H1 (cell line): ENCODE measurements at regions not wholly inside any gene's neighbourhood (a gene's known extent, or its start where the extent isn't known, plus 50 kb on each side); places are given as distances from the start of the nearest gene placed in this dataset.

Source experiments
- CTCF ChIA-PET: fragments of 300-600 bp; sonication (Branson Sonifier 250); formaldehyde crosslinking; loops from one replicate; lab custom pipeline; 2021; ENCODE audit not compliant: partially characterized antibody; lab: Charles Lee
- POLR2A ChIA-PET: fragments of 300-600 bp; sonication (Branson Sonifier 250); formaldehyde crosslinking; loops from one replicate; lab custom pipeline; 2021; ENCODE audit warnings: inconsistent platforms; ENCODE audit not compliant: partially characterized antibody; lab: Charles Lee
- DNase-seq, 2 experiments: peaks; one replicate each; pipeline versions ENCODE4 v3.0.0 to v3.0.0-alpha.2; 2010 to 2022; ENCODE audit warnings: low spot score in 2 of 2, low read depth in 1 of 2, mixed read lengths in 1 of 2
- FAIRE-seq: peaks from 2 replicates; lab custom pipeline; 2011; peaks lifted over from hg19 to GRCh38; lab: Jason Lieb, UNC
- H2AFZ ChIP-seq: 2 replicates; pipeline ENCODE4 v1.8.1; 2012; ENCODE audit warnings: low read length, inconsistent platforms
- H2AK5ac ChIP-seq: 2 replicates; pipeline ENCODE4 v1.6.1; 2013; ENCODE audit warnings: low read depth, low read length
- H2BK120ac ChIP-seq: replicated peaks from 2 replicates; pipeline ENCODE3; 2013; ENCODE audit warnings: low read depth, low read length, inconsistent platforms
- H2BK12ac ChIP-seq: 2 replicates; pipeline ENCODE4 v1.6.1; 2013; ENCODE audit warnings: low read depth, low read length
- H2BK15ac ChIP-seq: 2 replicates; pipeline ENCODE4 v1.6.1; 2013; ENCODE audit warnings: low read length
- H2BK20ac ChIP-seq: 2 replicates; pipeline ENCODE4 v1.6.1; 2013; ENCODE audit warnings: low read length
- H2BK5ac ChIP-seq: 2 replicates; pipeline ENCODE4 v1.6.1; 2013; ENCODE audit warnings: low read depth, low read length
- H3K14ac ChIP-seq: 2 replicates; pipeline ENCODE4 v1.6.1; 2013; ENCODE audit warnings: inconsistent platforms; ENCODE audit not compliant: insufficient read length
- H3K18ac ChIP-seq: 2 replicates; pipeline ENCODE4 v1.6.1; 2013; ENCODE audit warnings: low read length; ENCODE audit errors: extremely low read depth
- H3K23ac ChIP-seq: 2 replicates; pipeline ENCODE4 v1.6.1; 2013; ENCODE audit warnings: inconsistent platforms; ENCODE audit not compliant: insufficient read length
- H3K23me2 ChIP-seq: 2 replicates; pipeline ENCODE4 v1.6.1; 2013; ENCODE audit warnings: low read depth, low read length
- H3K27ac ChIP-seq: 2 replicates; pipeline ENCODE4 v1.6.1; 2011; ENCODE audit warnings: low read depth, low read length, inconsistent platforms
- H3K27me3 ChIP-seq, 4 experiments: replicated peaks in 1 of 4; 1 replicate in 1 of 4; 2 replicates in 3 of 4; pipeline versions ENCODE4 v1.6.1 to v1.8.1; 2011 to 2013; ENCODE audit warnings: low read length in 3 of 4, mild to moderate bottlenecking in 3 of 4, inconsistent platforms in 2 of 4, mixed read lengths in 2 of 4, moderate library complexity in 1 of 4; ENCODE audit not compliant: control insufficient read depth in 3 of 4, insufficient read depth in 3 of 4; ENCODE audit errors: extremely low read depth in 1 of 4
- H3K36me3 ChIP-seq, 4 experiments: 2 replicates each; pipeline versions ENCODE4 v1.6.1 to v1.8.1; 2011 to 2013; ENCODE audit warnings: mild to moderate bottlenecking in 4 of 4, low read length in 3 of 4, moderate library complexity in 2 of 4, control low read depth in 1 of 4, inconsistent platforms in 1 of 4; ENCODE audit not compliant: insufficient read depth in 4 of 4, control insufficient read depth in 2 of 4
- H3K4ac ChIP-seq: replicated peaks from 2 replicates; pipeline ENCODE3; 2013; ENCODE audit warnings: low read length, low read depth, mixed read lengths, inconsistent platforms; ENCODE audit not compliant: insufficient read length
- H3K4me1 ChIP-seq, 4 experiments: replicated peaks in 1 of 4; 1 replicate in 1 of 4; 2 replicates in 3 of 4; pipeline versions ENCODE4 v1.6.1 to v1.8.1; 2011 to 2013; ENCODE audit warnings: low read length in 3 of 4, inconsistent platforms in 2 of 4, mixed read lengths in 1 of 4; ENCODE audit not compliant: insufficient read depth in 4 of 4, control insufficient read depth in 3 of 4
- H3K4me2 ChIP-seq, 2 experiments: 2 replicates each; pipeline versions ENCODE4 v1.6.1 to v1.8.1; 2011 to 2013; ENCODE audit warnings: low read depth in 2 of 2, low read length in 2 of 2, control low read depth in 1 of 2, inconsistent platforms in 1 of 2, mild to moderate bottlenecking in 1 of 2; ENCODE audit not compliant: insufficient read depth in 1 of 2
- H3K4me3 ChIP-seq, 4 experiments: fragments of 200-600, 300-600 bp in 1 of 4; sonication (generic), shearing (Covaris generic), sonication (Bioruptor Twin) in 1 of 4; 2 replicates each; pipeline versions ENCODE4 v1.5.1 to v1.8.1; 2011 to 2016; ENCODE audit warnings: low read length in 4 of 4, low read depth in 3 of 4, control low read depth in 2 of 4, inconsistent platforms in 2 of 4, mild to moderate bottlenecking in 2 of 4, mixed read lengths in 1 of 4, moderate library complexity in 1 of 4; ENCODE audit not compliant: insufficient read depth in 2 of 4; ENCODE audit errors: extremely low read depth in 1 of 4
- H3K56ac ChIP-seq: replicated peaks from 2 replicates; pipeline ENCODE3; 2013; ENCODE audit warnings: low read depth, mild to moderate bottlenecking, mixed read lengths, low read length, inconsistent platforms; ENCODE audit not compliant: insufficient read length
- H3K79me1 ChIP-seq: 2 replicates; pipeline ENCODE4 v1.6.1; 2013; ENCODE audit warnings: low read depth, low read length, control low read depth
- H3K79me2 ChIP-seq, 2 experiments: 2 replicates each; pipeline versions ENCODE4 v1.6.1 to v1.8.1; 2012 to 2013; ENCODE audit warnings: low read length in 2 of 2, mild to moderate bottlenecking in 2 of 2, inconsistent platforms in 1 of 2; ENCODE audit not compliant: insufficient read depth in 2 of 2, control insufficient read depth in 1 of 2
- H3K9ac ChIP-seq, 4 experiments: replicated peaks in 1 of 4; 1 replicate in 1 of 4; 2 replicates in 3 of 4; pipeline versions ENCODE4 v1.6.1 to v1.8.1; 2011 to 2013; ENCODE audit warnings: low read depth in 3 of 4, low read length in 3 of 4, control low read depth in 2 of 4, mild to moderate bottlenecking in 2 of 4, moderate library complexity in 2 of 4, inconsistent platforms in 1 of 4; ENCODE audit errors: extremely low read depth in 1 of 4
- H3K9me3 ChIP-seq, 2 experiments: 2 replicates each; pipeline versions ENCODE4 v1.6.1 to v1.8.1; 2012 to 2013; ENCODE audit warnings: mild to moderate bottlenecking in 2 of 2, moderate library complexity in 2 of 2, control low read depth in 1 of 2, inconsistent platforms in 1 of 2, low read depth in 1 of 2, low read length in 1 of 2, mixed read lengths in 1 of 2; ENCODE audit not compliant: insufficient read depth in 2 of 2
- H4K20me1 ChIP-seq, 2 experiments: replicated peaks in 1 of 2; 2 replicates each; pipeline versions ENCODE3 to v1.8.1; 2011 to 2013; ENCODE audit warnings: inconsistent platforms in 2 of 2, low read length in 2 of 2, mild to moderate bottlenecking in 1 of 2; ENCODE audit not compliant: insufficient read depth in 2 of 2, control insufficient read depth in 1 of 2
- H4K5ac ChIP-seq: 2 replicates; pipeline ENCODE4 v1.6.1; 2013; ENCODE audit warnings: low read length, low read depth, mixed read lengths, inconsistent platforms; ENCODE audit not compliant: insufficient read length
- H4K8ac ChIP-seq: 2 replicates; pipeline ENCODE4 v1.8.0; 2013; ENCODE audit warnings: mild to moderate bottlenecking, moderate library complexity, low read length, inconsistent platforms; ENCODE audit not compliant: insufficient read depth; ENCODE audit errors: extremely low read depth
- H4K91ac ChIP-seq: replicated peaks from 2 replicates; pipeline ENCODE3; 2013; ENCODE audit warnings: low read length, mixed read lengths, inconsistent platforms; ENCODE audit not compliant: insufficient read length
- ATF3 ChIP-seq: IDR thresholded peaks from 2 replicates; pipeline ENCODE4 v1.6.1; 2011; ENCODE audit warnings: low read depth, mild to moderate bottlenecking, low read length; ENCODE audit not compliant: insufficient read depth
- GABPA ChIP-seq: IDR thresholded peaks from 2 replicates; pipeline ENCODE4 v1.6.1; 2011; ENCODE audit warnings: mild to moderate bottlenecking, low read length, moderate library complexity, borderline replicate concordance; ENCODE audit not compliant: insufficient read depth
- NANOG ChIP-seq: IDR thresholded peaks from 2 replicates; pipeline ENCODE4 v1.6.1; 2011; ENCODE audit warnings: low read length, low read depth, mild to moderate bottlenecking, inconsistent platforms; ENCODE audit not compliant: insufficient read depth, poor library complexity, severe bottlenecking
- RAD21 ChIP-seq, 2 experiments: IDR thresholded peaks in 1 of 2; conservative IDR thresholded peaks in 1 of 2; 2 replicates each; pipeline ENCODE4 v1.6.1; 2011; ENCODE audit warnings: low read depth in 2 of 2, low read length in 2 of 2, improper control_type of control experiment in 1 of 2, inconsistent platforms in 1 of 2, mild to moderate bottlenecking in 1 of 2, moderate library complexity in 1 of 2
- RBBP5 ChIP-seq: IDR thresholded peaks from 2 replicates; pipeline ENCODE4 v1.7.1; 2012; ENCODE audit warnings: low read depth, mild to moderate bottlenecking, inconsistent platforms, low read length, moderate library complexity, borderline replicate concordance
- RFX5 ChIP-seq: IDR thresholded peaks from 2 replicates; pipeline ENCODE4 v1.6.1; 2011; ENCODE audit warnings: low read depth, low read length, improper control_type of control experiment, borderline replicate concordance
- RNF2 ChIP-seq: fragments of 200-900, 300-1000 bp; sonication (generic); IDR thresholded peaks from 2 replicates; pipeline ENCODE4 v1.7.1; 2016; ENCODE audit warnings: borderline replicate concordance, low read depth, mild to moderate bottlenecking, antibody characterized with exemption, low read length; ENCODE audit not compliant: poor library complexity, severe bottlenecking; ENCODE audit errors: missing control alignments
- TAF1 ChIP-seq: IDR thresholded peaks from 2 replicates; pipeline ENCODE4 v1.6.1; 2011; ENCODE audit warnings: mild to moderate bottlenecking, low read depth, low read length
- YY1 ChIP-seq: IDR thresholded peaks from 2 replicates; pipeline ENCODE4 v1.6.1; 2011; ENCODE audit warnings: low read depth, mild to moderate bottlenecking, low read length
- WGBS, 2 experiments: shearing (Covaris generic) in 1 of 2; methylation state at CpG; one replicate each; pipeline versions ENCODE4 v1.1.6 to v1.1.7; 2013 to 2015; ENCODE audit warnings: low lambda C conversion rate in 2 of 2, mixed read lengths in 2 of 2, inconsistent platforms in 1 of 2, low coverage in 1 of 2, missing lambda C conversion rate in 1 of 2; ENCODE audit not compliant: insufficient replicate concordance in 2 of 2, insufficient coverage in 1 of 2, insufficient read length in 1 of 2; ENCODE audit errors: extremely low coverage in 1 of 2, missing lambda C conversion rate in 1 of 2; 5-methylcytosine and 5-hydroxymethylcytosine counted together

- Histone ChIP-seq H3K23me2 (no peaks in the 10 kb centered on the region), H3K4me1 (no peaks in the 10 kb centered on the region), H2BK20ac (no peak overlapping the region), H3K4ac (no peak overlapping the region), H3K27ac (no peak overlapping the region), H3K18ac (no peak overlapping the region), H3K79me1 (no peaks in the 10 kb centered on the region), H2AFZ (no peak overlapping the region), H4K8ac (no peak overlapping the region), H3K56ac (no peak overlapping the region), H3K4me2 (no peak overlapping the region), H2BK15ac (no peak overlapping the region), H3K79me2 (no peaks in the 10 kb centered on the region), H3K36me3 (no peaks in the 10 kb centered on the region), H3K14ac (no peak overlapping the region), H2BK120ac (no peak overlapping the region), H3K23ac (no peak overlapping the region), H4K91ac (no peak overlapping the region), H2AK5ac (no peak overlapping the region), H3K9me3 (no peaks in the 10 kb centered on the region), H3K27me3 (no peaks in the 10 kb centered on the region), H3K4me3 (no peak overlapping the region), H4K5ac (no peak overlapping the region), H2BK12ac (no peak overlapping the region), H2BK5ac (no peak overlapping the region), H3K9ac (no peak overlapping the region), H4K20me1 (no peaks in the 10 kb centered on the region)
- no peak for DNase-seq
- TF ChIP-seq YY1 (no peak), RBBP5 (no peak), RAD21 (IDR thresholded peaks at IDR 0.05 in 1 of 2, conservative IDR thresholded peaks at IDR 0.05 in 1 of 2; ENCODE audit: low read depth in 2 of 2, low read length in 2 of 2) (no peak), RFX5 (no peak), RNF2 (no peak), ATF3 (no peak), GABPA (no peak), TAF1 (no peak), NANOG (no peak)
- ChIA-PET POLR2A (no interaction called here), CTCF (interaction anchor here (1.4 kb wide), 1 partner anchor 16 kb away, joined by 3 read pairs; no protein-coding TSS in a partner anchor)
- FAIRE-seq = no peak
- WGBS, 2 experiments = 67% methylated on average over 2 of the region's 2 CpGs; no CpG with 5 or more reads in 1 of the 2 experiments
These were observed 252.9 kb upstream of the CDH8 start for GRCh38 chr16:62288990-62289629.
